Mesothelial cell of epicardium (in vitro differentiated cells): ENCODE measurements at regions not wholly inside any gene's neighbourhood (a gene's known extent, or its start where the extent isn't known, plus 50 kb on each side); places are given as distances from the start of the nearest gene placed in this dataset.

ENCODE experiments used
- DNase-seq, 2 experiments: peaks; one replicate each; pipeline ENCODE4 v3.0.0; 2021; ENCODE audit warnings: low spot score in 2 of 2; ENCODE audit not compliant: unreplicated experiment in 2 of 2
- H3K27ac Mint-ChIP-seq: 2 replicates; pipeline ENCODE4 v1.8.0; 2021; ENCODE audit warnings: mixed read lengths
- H3K27me3 Mint-ChIP-seq: 2 replicates; pipeline ENCODE4 v1.8.0; 2021; ENCODE audit warnings: low read depth, mixed read lengths
- H3K36me3 Mint-ChIP-seq: 2 replicates; pipeline ENCODE4 v1.8.0; 2021; ENCODE audit warnings: mixed read lengths
- H3K4me1 Mint-ChIP-seq: 2 replicates; pipeline ENCODE4 v1.8.0; 2021; ENCODE audit warnings: mixed read lengths
- H3K4me3 Mint-ChIP-seq: 2 replicates; pipeline ENCODE4 v1.8.0; 2021; ENCODE audit warnings: mild to moderate bottlenecking, moderate library complexity, mixed read lengths
- H3K9me3 Mint-ChIP-seq: 2 replicates; pipeline ENCODE4 v1.8.0; 2021; ENCODE audit warnings: mixed read lengths
- TF ChIP-seq, protein P1 (sequence below): fragments of 200-600 bp; sonication (generic); IDR thresholded peaks from one replicate; pipeline ENCODE4 v1.5.0; 2021; ENCODE audit warnings: antibody characterized with exemption; ENCODE audit not compliant: unreplicated experiment

DNA sequence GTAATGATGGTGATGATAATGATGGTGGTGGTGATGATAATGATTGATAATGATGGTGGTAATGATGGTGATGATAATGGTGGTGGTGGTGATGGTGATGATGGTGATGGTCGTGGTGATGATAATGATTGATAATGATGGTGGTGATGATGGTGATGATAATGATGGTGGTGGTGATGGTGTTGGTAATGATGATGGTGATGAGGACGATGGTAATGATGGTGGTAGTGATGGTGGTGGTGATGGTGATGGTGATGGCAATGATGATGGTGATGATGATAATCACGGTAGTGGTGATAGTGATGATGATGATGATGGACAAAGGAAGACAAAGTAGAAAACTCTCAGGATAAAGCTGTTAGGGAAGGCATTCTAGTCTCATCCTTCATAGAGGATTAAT lies 310.5 kb downstream of the MSX2 start:
- Mint-ChIP-seq H3K4me1 (no peaks in the 10 kb centered on the region), H3K9me3 (peaks cover 7% of the 10 kb centered on the region), H3K27ac (no peak overlapping the region), H3K4me3 (no peak overlapping the region), H3K27me3 (peaks cover 19% of the 10 kb centered on the region), H3K36me3 (no peaks in the 10 kb centered on the region)
- TF ChIP-seq, protein P1, sequence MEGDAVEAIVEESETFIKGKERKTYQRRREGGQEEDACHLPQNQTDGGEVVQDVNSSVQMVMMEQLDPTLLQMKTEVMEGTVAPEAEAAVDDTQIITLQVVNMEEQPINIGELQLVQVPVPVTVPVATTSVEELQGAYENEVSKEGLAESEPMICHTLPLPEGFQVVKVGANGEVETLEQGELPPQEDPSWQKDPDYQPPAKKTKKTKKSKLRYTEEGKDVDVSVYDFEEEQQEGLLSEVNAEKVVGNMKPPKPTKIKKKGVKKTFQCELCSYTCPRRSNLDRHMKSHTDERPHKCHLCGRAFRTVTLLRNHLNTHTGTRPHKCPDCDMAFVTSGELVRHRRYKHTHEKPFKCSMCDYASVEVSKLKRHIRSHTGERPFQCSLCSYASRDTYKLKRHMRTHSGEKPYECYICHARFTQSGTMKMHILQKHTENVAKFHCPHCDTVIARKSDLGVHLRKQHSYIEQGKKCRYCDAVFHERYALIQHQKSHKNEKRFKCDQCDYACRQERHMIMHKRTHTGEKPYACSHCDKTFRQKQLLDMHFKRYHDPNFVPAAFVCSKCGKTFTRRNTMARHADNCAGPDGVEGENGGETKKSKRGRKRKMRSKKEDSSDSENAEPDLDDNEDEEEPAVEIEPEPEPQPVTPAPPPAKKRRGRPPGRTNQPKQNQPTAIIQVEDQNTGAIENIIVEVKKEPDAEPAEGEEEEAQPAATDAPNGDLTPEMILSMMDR = no peak
- DNase-seq = no peak

DNA sequence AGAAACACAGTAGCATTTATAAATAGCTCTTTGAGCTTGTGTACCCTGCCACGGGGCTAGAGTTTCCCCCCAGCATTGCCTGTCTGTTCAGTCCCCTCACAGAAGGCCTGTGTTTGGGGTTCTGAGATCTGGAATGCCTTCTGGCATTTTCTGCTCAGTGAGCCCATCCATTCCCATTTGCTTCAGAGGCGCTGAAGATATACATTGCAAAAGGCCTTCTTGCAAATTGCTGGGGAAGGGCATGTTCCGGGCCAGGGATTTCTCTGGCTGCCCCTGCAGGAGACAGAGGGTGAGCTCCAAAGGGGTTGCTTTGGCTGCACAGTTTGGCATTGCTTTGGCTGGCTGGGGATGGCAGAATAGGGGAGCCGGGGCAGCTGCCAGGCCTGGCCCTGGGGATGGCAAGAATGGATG lies 308.4 kb downstream of the MSX2 start:
- peaks cover 5% of the 10 kb centered on the region for H3K9me3 Mint-ChIP-seq
- H3K27me3 Mint-ChIP-seq = peaks cover 24% of the 10 kb centered on the region
- H3K36me3 Mint-ChIP-seq = no peaks in the 10 kb centered on the region
- H3K4me1 Mint-ChIP-seq = no peaks in the 10 kb centered on the region
- no peak for DNase-seq
- H3K4me3 Mint-ChIP-seq = no peak overlapping the region
- TF ChIP-seq, protein P1 = no peak
- H3K27ac Mint-ChIP-seq = no peak overlapping the region

DNA sequence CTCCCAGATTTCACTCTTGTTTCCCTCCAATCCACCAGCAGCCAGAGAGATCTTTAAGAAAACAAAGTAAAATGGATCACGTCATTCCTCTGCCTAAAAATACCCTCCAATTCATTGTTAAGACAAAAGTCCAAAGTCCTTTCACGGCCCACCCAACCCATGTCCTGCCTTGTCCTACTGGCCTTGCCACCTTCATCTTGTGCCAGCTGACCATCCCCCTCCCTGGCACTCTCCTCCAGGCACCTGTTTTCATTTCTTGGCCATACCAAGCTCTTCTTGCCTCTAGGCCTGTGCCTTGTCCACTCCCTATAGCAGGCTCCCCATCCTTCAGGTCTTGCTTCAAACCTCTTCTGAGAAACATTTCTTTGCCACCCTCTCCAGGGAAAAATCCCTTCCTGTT lies 307.6 kb downstream of the MSX2 start:
- Mint-ChIP-seq H3K36me3 (no peaks in the 10 kb centered on the region), H3K9me3 (peaks cover 5% of the 10 kb centered on the region), H3K27ac (no peak overlapping the region), H3K4me3 (no peak overlapping the region), H3K4me1 (no peaks in the 10 kb centered on the region), H3K27me3 (peaks cover 24% of the 10 kb centered on the region)
- DNase-seq = no peak
- TF ChIP-seq, protein P1 = no peak

DNA sequence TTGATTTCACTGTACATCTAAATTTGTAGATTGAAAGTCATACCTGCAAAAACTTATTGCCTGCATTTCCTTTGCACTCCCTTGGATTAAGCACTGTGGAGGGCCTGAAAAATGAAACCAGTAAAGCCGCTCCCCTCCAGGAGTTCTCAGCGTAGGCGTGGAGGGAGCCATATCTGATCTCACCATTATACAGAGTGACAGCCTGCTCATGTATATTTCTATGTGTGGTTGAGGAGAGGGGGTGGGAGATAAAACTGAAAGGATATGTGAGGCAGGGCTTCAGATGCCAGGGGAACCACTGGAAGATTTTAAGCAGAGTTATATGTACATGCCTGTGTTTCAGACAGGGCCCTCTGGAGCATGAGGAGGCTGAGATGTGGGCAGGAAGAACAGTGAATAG lies 303.0 kb downstream of the MSX2 start:
- TF ChIP-seq, protein P1 = no peak
- Mint-ChIP-seq H3K4me1 (no peaks in the 10 kb centered on the region), H3K27me3 (peaks cover 26% of the 10 kb centered on the region), H3K4me3 (no peak overlapping the region), H3K9me3 (peaks cover 12% of the 10 kb centered on the region), H3K27ac (no peak overlapping the region), H3K36me3 (peaks cover 6% of the 10 kb centered on the region)
- DNase-seq = no peak

DNA sequence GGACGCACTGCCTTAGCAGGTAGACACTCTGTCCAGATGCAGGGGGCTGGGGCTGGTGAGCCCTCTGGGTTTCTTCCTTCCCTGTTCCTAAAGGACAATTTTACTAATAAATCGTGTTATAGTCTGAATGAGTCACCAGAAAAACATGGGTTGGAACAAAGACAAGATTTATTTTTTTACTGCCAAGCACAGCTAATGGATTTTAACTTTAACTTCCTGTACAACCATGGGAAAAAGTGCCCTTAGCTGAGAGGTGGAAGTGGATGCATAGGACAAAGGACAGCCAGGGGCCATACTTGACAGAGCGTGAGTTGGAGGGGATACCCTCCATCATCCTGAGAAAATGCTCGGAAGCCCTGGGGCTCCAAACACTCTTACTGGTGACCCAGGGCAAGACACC lies 300.7 kb downstream of the MSX2 start:
- TF ChIP-seq, protein P1 = no peak
- DNase-seq = no peak

DNA sequence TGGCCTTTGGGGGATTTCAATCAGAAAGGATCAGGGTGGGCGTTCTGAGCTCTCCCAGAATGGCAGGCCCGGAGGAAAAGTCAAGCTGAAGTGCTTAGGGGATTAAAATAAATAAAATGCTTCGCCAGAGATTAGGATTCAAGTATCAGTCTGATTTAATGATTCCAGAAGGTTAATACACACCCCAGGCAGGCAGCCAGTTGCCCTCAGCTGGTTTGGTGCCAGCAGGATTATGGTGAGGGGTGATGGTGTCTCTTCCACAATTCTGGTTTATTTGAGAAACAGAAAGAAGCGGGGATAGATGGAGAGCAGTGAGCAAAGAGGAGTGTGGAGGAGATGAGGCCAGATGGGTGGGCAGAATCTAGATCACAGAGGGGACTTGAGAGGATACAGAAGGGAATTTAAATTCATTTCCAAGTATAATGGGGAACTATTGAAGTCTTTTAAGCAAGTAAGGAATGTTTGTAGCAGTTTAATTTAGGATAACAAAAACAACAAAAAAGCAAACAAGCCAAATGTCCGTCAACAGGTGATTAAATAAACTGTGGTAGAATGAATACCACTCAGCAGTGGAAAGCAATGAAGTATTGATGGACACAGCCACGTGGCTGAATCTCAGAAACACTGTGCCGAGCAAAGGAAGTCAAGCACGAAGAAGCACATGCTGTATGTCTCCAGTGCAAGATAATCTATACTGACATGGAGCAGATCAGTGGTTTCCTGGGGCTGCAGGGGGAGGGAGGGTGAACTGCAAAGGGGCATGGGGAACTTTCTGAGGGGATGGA lies 297.7 kb downstream of the MSX2 start:
- H3K27me3 Mint-ChIP-seq = peaks cover 31% of the 10 kb centered on the region
- DNase-seq = no peak
- no peak overlapping the region for H3K27ac Mint-ChIP-seq
- no peak overlapping the region for H3K4me3 Mint-ChIP-seq
- peaks cover 6% of the 10 kb centered on the region for H3K36me3 Mint-ChIP-seq
- H3K9me3 Mint-ChIP-seq = peaks cover 12% of the 10 kb centered on the region
- H3K4me1 Mint-ChIP-seq = no peaks in the 10 kb centered on the region
- TF ChIP-seq, protein P1 = no peak

More for the DNA sequence above, 300.7 kb downstream of the MSX2 start:
- H3K4me1 Mint-ChIP-seq = no peaks in the 10 kb centered on the region
- H3K9me3 Mint-ChIP-seq = peaks cover 12% of the 10 kb centered on the region
- H3K27ac Mint-ChIP-seq = no peak overlapping the region
- no peak overlapping the region for H3K4me3 Mint-ChIP-seq
- peaks cover 24% of the 10 kb centered on the region for H3K27me3 Mint-ChIP-seq
- peaks cover 6% of the 10 kb centered on the region for H3K36me3 Mint-ChIP-seq
